Motor neuron (in vitro differentiated cells): ENCODE measurements at regions not wholly inside any gene's neighbourhood (a gene's known extent, or its start where the extent isn't known, plus 50 kb on each side); places are given as distances from the start of the nearest gene placed in this dataset.
"Not testable (repeated sequence)": the region's sequence is repeated elsewhere in the genome, so short reads cannot be mapped to it uniquely, and the experiment has no call there.

Experiments
- ATAC-seq, 8 experiments: fragments of 200-7000 bp; cut with Tn5 transposase; replicated peaks in 6 of 8; 2 replicates each; pipeline ENCODE4 v1.8.0; 2021; ENCODE audit warnings: mild to moderate bottlenecking in 8 of 8, moderate library complexity in 8 of 8
- H3K27ac ChIP-seq, 2 donors: fragments of 250-450 bp; sonication (Bioruptor Pico); 2 replicates each; pipeline ENCODE4 v1.9.0; 2021; ENCODE audit warnings: antibody characterized with exemption in 2 of 2, mild to moderate bottlenecking in 2 of 2, moderate library complexity in 1 of 2
- H3K4me1 ChIP-seq, 2 donors: fragments of 250-450 bp; sonication (Bioruptor Pico); replicated peaks in 1 of 2; 2 replicates each; pipeline ENCODE4 v1.6.1; 2021; ENCODE audit warnings: antibody characterized with exemption in 2 of 2, mild to moderate bottlenecking in 2 of 2, moderate library complexity in 1 of 2
- H3K4me3 ChIP-seq, 5 donors: fragments of 250-450 bp; sonication (Bioruptor Pico); 2 replicates each; pipeline ENCODE4 v1.9.0; 2021; ENCODE audit warnings: antibody characterized with exemption in 5 of 5, mild to moderate bottlenecking in 5 of 5, moderate library complexity in 4 of 5
- WGBS, 10 experiments: fragments of 450-650 bp; shearing (Covaris generic); methylation state at CpG; one replicate each; pipeline ENCODE4 v1.0.0; 2022; 5-methylcytosine and 5-hydroxymethylcytosine counted together
- in situ Hi-C, 9 experiments: fragments of 400-800 bp; cut with MboI; loops; one replicate each; pipeline ENCODE4 v1.15.0; 2021; ENCODE audit warnings: low sequenced_read_pairs in 9 of 9, low pct_unique_long_range_greater_than_20kb in 2 of 9; ENCODE audit not compliant: unreplicated experiment in 9 of 9

DNA sequence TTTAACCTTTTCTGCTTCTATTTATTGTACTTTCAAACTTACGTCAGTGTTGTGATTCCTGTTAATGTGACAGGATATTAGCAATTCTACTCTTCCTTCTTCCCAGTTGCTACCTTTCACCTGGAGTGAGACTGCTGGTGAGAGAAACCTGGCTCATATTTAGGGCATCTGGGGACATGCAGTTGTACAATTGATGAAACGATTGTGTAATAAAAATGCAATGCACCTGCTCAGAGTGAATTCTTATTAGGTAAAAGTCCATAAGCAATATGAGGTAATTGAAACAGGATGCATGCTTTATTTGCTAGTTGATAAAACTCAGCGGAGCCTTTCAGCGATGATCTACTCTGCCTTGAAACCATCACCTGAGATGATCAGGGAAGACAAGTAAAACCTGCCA, 116.1 kb upstream of the FBXO33 start:
- WGBS, 10 experiments, result 0 to 96% (median 69%) methylated on average over 1 to 4 of the region's 4 CpGs; no CpG with 5 or more reads in 1 of the 10 experiments
- H3K27ac ChIP-seq, result no peak overlapping the region
- ATAC-seq, result no peak
- in situ Hi-C loops, result no loop called here
- H3K4me3 ChIP-seq, result no peak overlapping the region
- no peaks in the 10 kb centered on the region for H3K4me1 ChIP-seq

DNA sequence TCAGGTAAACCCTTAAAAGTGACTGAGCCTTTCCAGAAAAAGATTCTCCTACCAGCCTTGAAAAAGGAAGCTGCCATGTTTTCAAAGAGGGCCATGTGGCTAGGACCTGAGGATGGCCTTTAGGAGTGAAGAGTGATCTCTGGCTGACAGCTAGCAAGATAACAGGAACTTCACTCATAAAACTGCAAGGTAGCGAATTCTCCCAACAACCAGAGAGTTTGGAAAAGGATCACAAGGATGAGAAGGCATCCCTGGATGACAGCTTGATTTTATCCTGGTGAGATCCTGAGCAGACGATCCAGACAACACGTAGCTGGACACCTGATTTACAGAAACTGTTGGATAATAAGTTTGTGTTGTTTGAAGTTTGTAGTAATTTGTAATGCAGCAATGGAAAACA, 115.6 kb upstream of the FBXO33 start:
- no peak overlapping the region for H3K27ac ChIP-seq
- in situ Hi-C loops, result no loop called here
- WGBS, 10 experiments, result 0 to 96% (median 36%) methylated on average over 1 to 3 of the region's 3 CpGs; no CpG with 5 or more reads in 2 of the 10 experiments
- H3K4me1 ChIP-seq, result no peaks in the 10 kb centered on the region
- no peak overlapping the region for H3K4me3 ChIP-seq
- no peak for ATAC-seq

GRCh38 chr14:39505812-39506211, 73.6 kb upstream of the FBXO33 start:
- in situ Hi-C loops, result no loop called here
- Histone ChIP-seq H3K4me1 (no peaks in the 10 kb centered on the region), H3K27ac (no peak overlapping the region), H3K4me3 (no peak overlapping the region)
- ATAC-seq, result no peak
- WGBS, 10 experiments, result 0 to 50% (median 29%) methylated on average over 1 of the region's 1 CpG; no CpG with 5 or more reads in 5 of the 10 experiments

GRCh38 chr14:39500253-39500652, 68.0 kb upstream of the FBXO33 start:
- WGBS, 10 experiments, result 0 to 100% (median 83%) methylated on average over 1 of the region's 1 CpG; no CpG with 5 or more reads in 5 of the 10 experiments
- no peak overlapping the region for H3K4me3 ChIP-seq
- no peak overlapping the region for H3K27ac ChIP-seq
- in situ Hi-C loops, result no loop called here
- no peak for ATAC-seq
- H3K4me1 ChIP-seq, result no peaks in the 10 kb centered on the region

DNA sequence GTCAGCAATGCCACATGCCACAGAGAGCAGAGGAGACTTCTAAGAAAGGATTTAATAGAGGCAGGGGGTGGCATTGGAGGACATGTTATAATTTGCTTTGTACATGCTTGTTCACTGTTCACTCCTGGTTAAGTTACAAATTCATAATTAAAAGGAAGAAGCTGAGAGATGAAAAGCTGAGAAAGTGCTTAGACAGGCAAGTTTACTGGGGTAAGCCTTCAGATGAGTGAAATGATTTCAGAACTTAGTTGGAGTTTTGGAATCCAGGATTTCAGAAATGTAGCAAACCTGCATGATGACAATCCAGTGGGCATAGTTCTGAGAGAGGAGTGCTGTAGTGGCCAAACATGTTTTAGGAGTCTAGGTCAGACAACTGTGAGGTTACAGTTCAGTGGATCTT, 67.3 kb upstream of the FBXO33 start:
- in situ Hi-C loops, result no loop called here

GRCh38 chr14:39497677-39498076, 65.4 kb upstream of the FBXO33 start:
- in situ Hi-C loops, H3K27ac ChIP-seq, H3K4me1 ChIP-seq, ATAC-seq, H3K4me3 ChIP-seq: not testable (repeated sequence)
- 18 to 89% (median 65%) methylated on average over 1 to 3 of the region's 3 CpGs; no CpG with 5 or more reads in 4 of the 10 experiments for WGBS, 10 experiments

More for the DNA sequence above, 67.3 kb upstream of the FBXO33 start:
- Histone ChIP-seq H3K4me3 (no peak overlapping the region), H3K27ac (no peak overlapping the region), H3K4me1 (no peaks in the 10 kb centered on the region)
- ATAC-seq, result no peak

- peak in 5 of 8 experiments; percentile 23 to 73 (median 33) for ATAC-seq
- 0 to 100% (median 45%) methylated on average over 1 to 2 of the region's 2 CpGs for WGBS, 10 experiments
These were observed 60.0 kb upstream of the FBXO33 start for GRCh38 chr14:39492267-39492666.

GRCh38 chr14:39491134-39491571, 58.9 kb upstream of the FBXO33 start:
- Histone ChIP-seq H3K27ac (peak overlapping the region in 1 of 2 donors; percentile 22), H3K4me3 (no peak overlapping the region), H3K4me1 (peaks cover 12 to 26% of the 10 kb centered on the region in 2 donors)
- in situ Hi-C loops, result no loop called here
- peak in 6 of 8 experiments; percentile 12 to 86 (median 46) for ATAC-seq
- 0 to 35% (median 6%) methylated on average over 1 to 3 of the region's 3 CpGs for WGBS, 10 experiments

More at GRCh38 chr14:39492267-39492666, 60.0 kb upstream of the FBXO33 start:
- H3K4me3 ChIP-seq, result no peak overlapping the region
- peaks cover 12 to 26% of the 10 kb centered on the region in 2 donors for H3K4me1 ChIP-seq
- H3K27ac ChIP-seq, result no peak overlapping the region
- in situ Hi-C loops, result no loop called here

- 13 to 40% (median 29%) methylated on average over 1 of the region's 1 CpG; no CpG with 5 or more reads in 6 of the 10 experiments for WGBS, 10 experiments
These were observed 56.4 kb upstream of the FBXO33 start for GRCh38 chr14:39488600-39488999.

GRCh38 chr14:39483682-39484081, 51.4 kb upstream of the FBXO33 start:
- Histone ChIP-seq H3K27ac (no peak overlapping the region), H3K4me3 (no peak overlapping the region), H3K4me1 (peaks cover 3 to 10% of the 10 kb centered on the region in 2 donors)
- no peak for ATAC-seq
- in situ Hi-C loops, result no loop called here
- 14 to 100% (median 100%) methylated on average over 1 of the region's 1 CpG; no CpG with 5 or more reads in 5 of the 10 experiments for WGBS, 10 experiments

More at GRCh38 chr14:39488600-39488999, 56.4 kb upstream of the FBXO33 start:
- peak; percentile 41 to 98 (median 91) for ATAC-seq
- H3K4me3 ChIP-seq, result no peak overlapping the region
- peaks cover 12 to 26% of the 10 kb centered on the region in 2 donors for H3K4me1 ChIP-seq
- H3K27ac ChIP-seq, result peak overlapping the region in 1 of 2 donors; percentile 37
- in situ Hi-C loops, result no loop called here
